Thoracic aorta (tissue), 2 donors: ENCODE measurements at regions not wholly inside any gene's neighbourhood (a gene's known extent, or its start where the extent isn't known, plus 50 kb on each side); places are given as distances from the start of the nearest gene placed in this dataset.

Source experiments
- ATAC-seq: fragments of 150-250 bp; one replicate; pipeline ENCODE4 v1.8.0; 2017; ENCODE audit warnings: low read depth; ENCODE audit not compliant: insufficient number of reproducible peaks, low FRiP score
- DNase-seq: peaks from one replicate; pipeline ENCODE4 v3.0.0-alpha.2; 2020; ENCODE audit warnings: low spot score
- H3K27ac ChIP-seq, 2 donors: fragments of 200-600 bp; sonication (generic); 1 replicate in 1 of 2; 2 replicates in 1 of 2; pipeline ENCODE4 v1.5.1; 2016; ENCODE audit warnings: mild to moderate bottlenecking in 2 of 2, moderate library complexity in 2 of 2
- H3K27me3 ChIP-seq: fragments of 200-600 bp; sonication (generic); replicated peaks from 2 replicates; pipeline ENCODE4 v1.6.0; 2016; ENCODE audit warnings: mild to moderate bottlenecking; ENCODE audit not compliant: insufficient read depth
- H3K36me3 ChIP-seq: fragments of 200-600 bp; sonication (generic); one replicate; pipeline ENCODE4 v1.5.1; 2016
- H3K4me1 ChIP-seq, 2 donors: fragments of 200-600 bp; sonication (generic); 1 replicate in 1 of 2; 2 replicates in 1 of 2; pipeline versions ENCODE4 v1.5.1 to v1.6.0; 2016; ENCODE audit warnings: low read depth in 2 of 2, mild to moderate bottlenecking in 1 of 2; ENCODE audit not compliant: control insufficient read depth in 1 of 2
- H3K4me3 ChIP-seq: fragments of 200-600 bp; sonication (generic); 2 replicates; pipeline ENCODE4 v1.5.1; 2016; ENCODE audit warnings: mild to moderate bottlenecking
- H3K9me3 ChIP-seq: fragments of 200-600 bp; sonication (generic); 2 replicates; pipeline ENCODE4 v1.5.1; 2016
- CTCF ChIP-seq: fragments of 200-600 bp; sonication (generic); IDR thresholded peaks from one replicate; pipeline ENCODE4 v1.5.1; 2019; ENCODE audit warnings: antibody characterized with exemption

- Histone ChIP-seq H3K9me3 (no peaks in the 10 kb centered on the region), H3K4me1 (peaks cover 0 to 6% of the 10 kb centered on the region in 2 donors), H3K27me3 (no peaks in the 10 kb centered on the region), H3K36me3 (no peaks in the 10 kb centered on the region), H3K27ac (no peak overlapping the region), H3K4me3 (no peak overlapping the region)
- DNase-seq: no peak
- no peak for ATAC-seq
- no peak for TF ChIP-seq CTCF
These were observed 270.2 kb upstream of the KLF4 start for GRCh38 chr9:107759823-107760166.

DNA sequence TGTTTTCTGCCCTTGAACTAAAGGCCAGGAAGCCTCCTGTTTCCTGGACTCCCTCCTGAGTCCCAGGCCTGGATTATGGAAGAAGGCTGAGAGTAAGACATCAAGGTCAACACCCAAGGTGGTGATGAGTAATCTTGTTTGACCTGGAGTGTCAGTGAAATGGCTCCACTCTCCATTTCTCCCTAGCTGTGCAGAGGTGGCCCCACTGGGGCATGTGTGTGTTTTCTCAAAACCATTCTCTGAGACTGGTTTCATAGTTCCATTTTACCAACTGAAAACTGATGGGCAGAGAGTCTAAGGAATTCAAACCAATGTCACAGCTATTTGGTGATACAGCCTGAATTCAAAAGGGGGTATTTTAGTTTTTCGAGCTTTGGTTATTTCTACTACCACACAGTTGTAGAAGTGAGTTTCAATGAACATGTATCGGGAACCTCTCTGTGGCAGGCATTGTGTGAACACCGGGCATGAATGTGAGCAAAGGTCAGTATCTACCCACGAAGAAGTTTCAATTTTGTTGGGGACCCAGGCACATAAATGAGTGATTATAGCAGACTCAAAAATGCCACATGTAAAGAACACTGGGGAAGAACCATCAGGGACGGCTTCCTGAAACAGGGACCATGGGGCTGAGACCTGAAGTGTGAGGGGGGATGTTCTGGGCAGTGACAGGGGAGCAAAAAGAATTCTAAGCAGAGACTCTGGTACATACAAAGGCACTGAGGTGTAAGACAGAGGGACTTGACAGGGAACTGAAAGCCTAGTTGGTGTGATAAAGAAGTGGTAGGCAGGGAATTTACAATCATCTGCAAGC, 269.6 kb upstream of the KLF4 start:
- no peak for ATAC-seq
- Histone ChIP-seq H3K27me3 (no peaks in the 10 kb centered on the region), H3K36me3 (no peaks in the 10 kb centered on the region), H3K4me1 (peaks cover 0 to 6% of the 10 kb centered on the region in 2 donors), H3K27ac (no peak overlapping the region), H3K9me3 (no peaks in the 10 kb centered on the region), H3K4me3 (no peak overlapping the region)
- no peak for TF ChIP-seq CTCF
- no peak for DNase-seq

- TF ChIP-seq CTCF: no peak
- H3K36me3 ChIP-seq: no peaks in the 10 kb centered on the region
- no peaks in the 10 kb centered on the region for H3K9me3 ChIP-seq
- no peak for DNase-seq
- peaks cover 16 to 18% of the 10 kb centered on the region in 2 donors for H3K4me1 ChIP-seq
- H3K27ac ChIP-seq: no peak overlapping the region
- no peak for ATAC-seq
- no peaks in the 10 kb centered on the region for H3K27me3 ChIP-seq
- no peak overlapping the region for H3K4me3 ChIP-seq
These were observed 266.5 kb upstream of the KLF4 start for GRCh38 chr9:107756091-107756490.

DNA sequence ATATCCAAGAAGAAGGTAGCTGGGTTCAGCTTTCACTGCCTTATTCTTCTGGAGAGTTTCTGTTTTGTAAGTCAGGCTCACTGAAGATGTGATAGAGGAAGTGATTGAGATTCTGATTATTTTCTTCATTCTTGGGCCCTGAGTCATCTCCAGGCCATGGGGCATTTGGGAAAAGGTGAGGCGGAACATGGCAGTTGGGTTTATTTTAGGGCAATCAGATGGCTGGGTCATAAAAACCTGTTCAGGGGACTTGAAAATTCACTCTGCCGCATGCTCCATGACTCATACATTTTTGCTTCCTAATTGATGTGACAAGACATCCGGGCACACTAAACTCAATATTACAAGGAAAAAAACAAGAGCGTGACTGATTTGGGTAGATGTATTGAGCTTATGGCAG, 265.7 kb upstream of the KLF4 start:
- ATAC-seq (no peak), DNase-seq (no peak)
- H3K4me1 ChIP-seq: peaks cover 21% of the 10 kb centered on the region in 2 donors
- TF ChIP-seq CTCF: no peak
- no peaks in the 10 kb centered on the region for H3K27me3 ChIP-seq
- H3K36me3 ChIP-seq: no peaks in the 10 kb centered on the region
- H3K4me3 ChIP-seq: no peak overlapping the region
- H3K9me3 ChIP-seq: no peaks in the 10 kb centered on the region
- H3K27ac ChIP-seq: no peak overlapping the region

DNA sequence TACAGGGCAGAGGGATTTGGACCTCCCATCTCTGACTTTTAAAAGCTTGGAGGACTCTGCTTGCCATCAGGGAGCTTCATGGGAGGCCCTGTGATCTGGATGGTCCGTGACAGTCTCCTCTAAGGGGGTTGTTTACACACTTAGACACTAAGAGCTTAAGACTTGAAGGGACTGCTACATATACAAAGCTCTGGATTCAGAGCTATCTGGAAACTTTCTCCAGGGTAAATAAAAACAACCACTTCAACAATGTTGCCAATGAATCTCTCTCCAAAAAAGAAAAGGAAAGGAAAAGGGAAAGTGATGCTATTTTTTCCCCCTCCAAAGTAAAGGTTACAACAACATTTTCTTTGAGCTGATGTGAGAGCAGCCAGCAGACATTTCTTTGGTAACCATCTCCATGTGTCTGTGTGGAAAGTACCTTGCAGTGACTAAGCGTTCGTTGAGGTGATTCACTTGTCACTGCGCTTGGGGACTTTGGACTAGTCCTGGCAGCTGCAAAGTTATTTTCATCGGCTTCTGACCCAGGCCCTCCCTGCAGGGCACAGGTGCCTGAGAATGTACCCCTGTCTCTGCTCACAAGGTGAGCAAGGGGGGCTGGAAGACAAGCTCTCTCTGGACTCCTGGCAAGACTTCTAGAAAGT, 262.1 kb upstream of the KLF4 start:
- H3K4me1 ChIP-seq: peaks cover 33 to 38% of the 10 kb centered on the region in 2 donors
- no peak for DNase-seq
- ATAC-seq: peak; percentile 40
- H3K9me3 ChIP-seq: no peaks in the 10 kb centered on the region
- no peaks in the 10 kb centered on the region for H3K27me3 ChIP-seq
- TF ChIP-seq CTCF: no peak
- no peaks in the 10 kb centered on the region for H3K36me3 ChIP-seq
- peak overlapping the region; percentile 73 to 92 for H3K27ac ChIP-seq
- H3K4me3 ChIP-seq: no peak overlapping the region
